Fibroblast of skin of back (primary cell): ENCODE measurements at regions not wholly inside any gene's neighbourhood (a gene's known extent, or its start where the extent isn't known, plus 50 kb on each side); places are given as distances from the start of the nearest gene placed in this dataset.
A peak's percentile ranks its signal among the peaks of the same experiment; 100 is the strongest.
"Not testable (repeated sequence)": the region's sequence is repeated elsewhere in the genome, so short reads cannot be mapped to it uniquely, and the experiment has no call there.

Source experiments
- DNase-seq: peaks from one replicate; pipeline ENCODE4 v3.0.0-alpha.2; 2013

DNA sequence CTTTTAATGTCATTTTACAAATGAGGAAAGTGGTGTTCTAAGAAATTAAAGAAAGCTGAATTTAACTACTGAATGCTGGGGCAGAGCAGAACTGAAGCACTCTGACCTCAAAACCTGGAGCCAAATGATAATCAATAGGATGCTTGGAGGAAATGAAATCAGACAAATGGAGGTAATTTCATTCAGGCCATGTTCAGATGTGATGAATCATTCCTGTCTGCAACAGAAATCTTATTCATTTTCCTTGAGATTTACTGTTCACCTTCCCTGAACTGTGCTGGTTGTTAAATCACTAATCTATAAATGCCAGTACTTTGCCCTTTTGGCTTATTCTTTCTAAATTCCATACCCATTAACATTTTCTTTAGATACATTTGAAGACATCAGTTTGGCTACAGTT, 85.6 kb upstream of the SNX7 start:
- DNase-seq, result no peak

DNA sequence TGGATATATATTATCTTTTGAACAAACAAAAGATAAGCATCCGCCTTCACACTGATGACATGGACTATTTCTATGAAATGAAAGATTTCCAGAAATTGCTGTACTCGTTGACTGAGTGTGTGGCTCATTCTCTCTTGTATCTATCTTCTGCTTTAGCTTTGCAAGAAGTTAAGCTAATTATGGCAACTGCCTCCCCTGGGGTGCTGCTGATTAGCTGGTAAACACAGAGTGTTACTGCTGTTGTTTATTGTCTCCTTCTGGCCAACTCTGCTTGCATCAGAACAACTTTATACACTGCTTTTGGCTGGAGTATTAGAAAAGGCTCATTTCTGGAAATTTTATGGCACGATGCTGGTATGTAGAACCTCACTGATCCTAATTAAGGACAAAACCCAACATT, 95.6 kb upstream of the SNX7 start:
- no peak for DNase-seq

- DNase-seq, result no peak
Observed at GRCh38 chr1:98559291-98559690, 102.2 kb upstream of the SNX7 start.

DNA sequence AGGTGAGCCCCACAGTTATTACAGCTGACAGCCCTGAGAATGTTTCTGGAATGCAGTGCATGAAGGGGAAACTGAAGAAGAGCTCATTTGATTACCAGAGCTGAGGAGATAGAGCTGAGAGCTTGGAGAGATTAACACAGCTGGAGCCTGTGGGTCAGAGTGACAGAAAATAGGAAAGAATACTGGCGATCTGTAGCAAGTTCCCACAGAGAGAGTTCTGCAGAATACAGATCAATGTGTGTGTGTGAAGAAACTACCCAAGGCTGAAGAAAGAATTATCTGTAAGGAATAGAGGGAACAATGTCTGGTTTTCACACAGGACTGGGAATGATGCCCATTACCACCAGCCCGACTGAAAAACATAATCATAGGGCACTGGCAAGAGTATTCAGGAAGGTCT, 103.6 kb upstream of the SNX7 start:
- no peak for DNase-seq

DNA sequence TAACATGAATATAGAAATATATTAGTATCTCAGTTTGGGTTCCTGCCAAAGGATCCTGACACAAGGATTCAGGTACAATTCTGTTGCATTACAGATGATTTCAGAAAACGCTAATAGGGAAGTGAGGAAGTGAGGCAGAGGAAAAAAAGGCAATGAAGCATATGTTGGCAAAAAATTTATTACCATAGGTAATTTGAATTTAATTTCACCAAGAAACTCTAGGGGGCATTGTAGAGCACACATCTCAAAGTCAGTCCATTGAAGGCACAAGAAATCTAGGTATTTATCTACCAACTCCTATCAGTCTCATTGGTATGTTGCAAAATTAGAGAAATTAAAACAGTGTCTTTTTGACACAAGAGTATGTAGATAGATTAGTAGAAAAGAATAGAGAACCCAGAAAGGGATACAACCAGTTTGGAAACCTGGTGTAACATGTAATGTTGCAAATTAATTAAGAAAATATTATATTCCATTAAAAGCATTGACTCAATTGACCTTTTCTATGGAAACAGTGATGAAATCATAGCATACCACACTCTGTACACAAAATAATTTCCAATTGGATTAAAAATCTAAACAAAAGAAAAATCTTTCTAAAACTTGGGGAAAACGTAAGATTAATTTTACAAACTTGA, 104.9 kb upstream of the SNX7 start:
- DNase-seq, result peak; percentile 13

- no peak for DNase-seq
Observed at GRCh38 chr1:98555814-98556213, 105.7 kb upstream of the SNX7 start.

DNA sequence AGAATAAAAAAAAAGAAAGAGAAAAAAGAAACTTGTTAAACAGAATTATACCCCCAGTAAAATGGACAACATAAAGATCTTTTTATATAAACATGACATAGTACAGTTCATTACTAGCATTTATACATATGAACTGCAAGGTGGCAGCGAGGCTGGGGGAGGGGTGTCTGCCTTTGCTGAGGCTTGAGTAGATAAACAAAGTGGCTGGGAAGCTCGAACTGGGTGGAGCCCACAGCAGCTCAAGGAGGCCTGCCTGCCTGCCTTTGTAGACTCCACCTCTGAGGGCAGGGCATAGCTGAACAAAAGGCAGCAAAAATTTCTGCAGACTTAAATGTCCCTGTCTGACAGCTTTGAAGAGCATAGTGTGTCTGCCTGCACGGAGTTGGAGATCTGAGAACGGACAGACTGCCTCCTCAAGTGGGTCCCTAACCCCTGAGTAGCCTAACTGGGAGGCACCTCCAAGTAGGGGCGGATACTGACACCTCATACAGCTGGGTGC, 108.9 kb upstream of the SNX7 start:
- not testable (repeated sequence) for DNase-seq

DNA sequence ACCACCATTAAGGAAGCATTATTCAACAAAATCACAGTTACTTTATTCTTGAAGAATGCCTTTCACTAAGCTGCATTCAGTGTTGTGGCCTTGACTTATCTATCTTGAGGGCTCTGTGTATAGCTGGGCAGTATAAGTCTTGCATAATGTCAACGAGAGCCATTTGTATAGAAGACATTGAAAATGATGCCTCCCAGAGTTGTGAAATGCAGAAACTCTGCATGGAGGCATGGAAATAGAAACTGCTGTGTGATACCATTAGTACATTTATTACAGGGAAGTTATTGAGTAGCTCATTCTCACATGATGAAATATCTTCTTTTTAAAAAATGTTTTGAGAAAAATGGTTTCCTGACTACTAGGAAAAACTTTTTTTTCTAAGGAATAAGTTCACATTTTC, 111.4 kb upstream of the SNX7 start:
- no peak for DNase-seq

DNA sequence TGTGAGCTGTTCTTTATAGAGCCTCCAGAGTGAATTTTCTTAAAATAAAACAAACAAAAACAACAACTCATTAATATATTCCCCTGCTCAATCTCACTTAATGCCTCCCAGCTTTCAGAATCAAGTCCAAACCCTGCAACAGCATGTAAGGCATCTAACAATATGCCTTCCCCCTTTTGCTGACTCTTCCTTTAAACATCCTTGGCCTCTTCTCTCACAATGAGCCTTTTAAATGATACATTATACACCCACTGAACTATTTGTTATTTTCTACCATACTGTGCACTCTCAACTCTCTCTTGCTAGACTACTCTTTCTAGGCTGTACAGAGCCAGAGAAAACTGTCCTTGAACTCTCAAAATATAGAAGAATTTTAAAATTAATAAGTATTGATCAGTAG, 115.2 kb upstream of the SNX7 start:
- no peak for DNase-seq

DNA sequence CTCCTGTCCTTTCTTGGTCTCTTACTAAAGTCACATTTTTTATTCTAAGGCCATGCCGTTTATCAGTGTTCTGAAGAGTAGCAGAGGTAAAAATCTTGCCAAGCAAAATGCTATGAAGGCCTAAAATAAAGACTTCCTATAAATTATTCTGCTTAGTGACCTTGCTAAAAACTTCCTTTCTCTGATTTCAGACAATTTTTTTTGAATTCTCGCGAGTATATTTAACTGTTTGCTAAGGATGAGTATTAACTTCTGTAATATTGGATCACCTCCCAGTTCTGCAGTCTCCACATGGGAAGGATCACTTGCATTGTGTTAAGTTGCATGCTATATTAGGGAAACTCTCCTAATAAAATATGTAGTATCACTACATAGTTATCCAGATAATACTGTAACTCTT, 123.4 kb upstream of the SNX7 start:
- DNase-seq, result no peak

GRCh38 chr1:98523256-98523655, 138.3 kb upstream of the SNX7 start:
- peak; percentile 34 for DNase-seq

GRCh38 chr1:98516306-98516705, 145.2 kb upstream of the SNX7 start:
- no peak for DNase-seq

DNA sequence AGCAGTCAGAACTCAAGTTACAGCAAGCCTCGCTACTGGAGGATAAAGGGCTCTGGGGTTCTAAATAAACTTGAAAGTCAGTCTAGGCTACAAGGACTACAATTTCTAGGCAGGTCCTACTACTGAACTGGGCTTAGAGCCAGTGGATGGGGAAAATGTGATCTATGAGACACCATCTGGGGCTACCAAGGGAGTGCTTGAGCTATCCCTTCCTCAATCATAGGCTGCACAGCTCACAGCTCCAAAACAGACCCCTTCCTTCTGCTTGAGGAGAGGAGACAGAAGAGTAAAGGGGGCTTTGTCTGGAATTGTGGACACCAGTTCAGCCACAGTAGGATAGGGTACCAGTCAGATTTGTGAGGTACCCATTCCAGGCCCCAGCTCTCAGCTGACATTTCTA, 145.8 kb upstream of the SNX7 start:
- no peak for DNase-seq

DNA sequence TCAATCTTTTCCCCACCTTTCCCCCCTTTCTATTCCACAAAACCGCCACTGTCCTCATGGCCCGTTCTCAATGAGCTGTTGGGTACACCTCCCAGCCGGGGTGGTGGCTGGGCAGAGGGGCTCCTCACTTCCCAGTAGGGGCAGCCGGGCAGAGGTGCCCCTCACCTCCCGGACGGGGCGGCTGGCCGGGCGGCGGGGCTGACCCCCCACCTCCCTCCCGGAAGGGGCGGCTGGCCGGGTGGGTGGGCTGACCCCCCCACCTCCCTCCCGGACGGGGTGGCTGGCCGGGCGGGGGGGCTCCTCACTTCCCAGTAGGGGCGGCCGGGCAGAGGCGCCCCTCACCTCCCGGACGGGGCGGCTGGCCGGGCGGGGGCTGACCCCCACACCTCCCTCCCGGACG, 149.3 kb upstream of the SNX7 start:
- DNase-seq, result not testable (repeated sequence)

DNA sequence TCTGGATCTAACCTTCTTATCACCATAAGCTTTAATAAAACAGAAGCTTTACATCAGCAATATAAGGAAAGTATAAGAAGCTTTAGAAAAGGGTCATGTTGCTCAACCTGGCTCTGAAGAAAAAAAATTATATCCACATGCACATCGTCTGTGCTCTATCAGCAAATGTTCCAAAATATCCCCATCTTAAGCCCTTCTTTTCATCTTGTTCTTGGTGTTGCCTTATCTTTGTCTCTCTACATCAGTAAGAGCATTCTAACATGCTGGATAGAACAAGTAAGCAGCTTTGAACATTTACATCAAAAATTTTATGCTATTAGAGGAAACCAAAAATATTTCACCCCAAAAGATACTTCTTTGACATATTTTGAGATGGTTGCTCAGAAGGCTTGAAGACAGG, 157.8 kb upstream of the SNX7 start:
- DNase-seq, result no peak

DNA sequence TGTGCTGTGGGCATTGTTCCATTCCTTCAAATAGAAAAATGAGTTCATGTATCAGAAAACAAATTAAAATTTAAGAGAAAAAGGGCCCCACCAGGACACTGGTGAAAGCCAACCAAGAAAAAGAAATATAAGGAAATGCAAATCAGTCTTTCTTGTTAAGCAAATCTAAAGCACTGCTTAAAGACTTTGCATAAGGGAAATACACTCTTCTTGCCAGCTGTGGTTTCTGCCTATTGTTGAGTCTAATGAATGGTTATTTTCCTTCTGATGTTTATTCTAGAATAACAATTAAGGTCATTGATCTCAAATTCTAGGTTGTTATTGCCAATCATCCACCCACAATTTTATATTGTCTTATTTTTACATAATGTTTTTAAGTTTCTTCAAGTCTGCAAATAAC, 158.6 kb upstream of the SNX7 start:
- no peak for DNase-seq

GRCh38 chr1:98500324-98500723, 161.2 kb upstream of the SNX7 start:
- DNase-seq, result no peak

DNA sequence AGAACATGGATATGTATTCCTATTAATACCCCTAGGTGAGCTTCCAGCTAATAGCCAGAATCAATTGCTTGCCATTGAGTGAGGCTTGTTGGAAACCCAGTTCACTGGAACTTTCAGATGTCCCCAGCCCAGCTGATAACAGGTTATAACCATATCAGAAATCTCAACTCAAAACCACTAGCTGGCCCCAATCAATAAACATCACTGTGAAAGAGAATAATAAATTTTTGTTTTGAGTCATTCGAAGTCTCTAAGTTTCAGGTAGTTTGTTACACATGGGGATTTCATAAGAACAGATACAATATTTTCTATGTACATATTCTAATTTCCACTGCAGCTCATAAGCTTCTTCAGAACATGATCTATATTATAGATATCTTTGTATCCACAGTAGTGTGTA, 162.9 kb upstream of the SNX7 start:
- DNase-seq, result no peak

- no peak for DNase-seq
Observed at GRCh38 chr1:98497497-98497896, 164.0 kb upstream of the SNX7 start.

GRCh38 chr1:98496256-98496995, 165.1 kb upstream of the SNX7 start:
- peak; percentile 10 for DNase-seq

- peak; percentile 2 for DNase-seq
Observed at GRCh38 chr1:98493469-98493868, 168.1 kb upstream of the SNX7 start.

DNA sequence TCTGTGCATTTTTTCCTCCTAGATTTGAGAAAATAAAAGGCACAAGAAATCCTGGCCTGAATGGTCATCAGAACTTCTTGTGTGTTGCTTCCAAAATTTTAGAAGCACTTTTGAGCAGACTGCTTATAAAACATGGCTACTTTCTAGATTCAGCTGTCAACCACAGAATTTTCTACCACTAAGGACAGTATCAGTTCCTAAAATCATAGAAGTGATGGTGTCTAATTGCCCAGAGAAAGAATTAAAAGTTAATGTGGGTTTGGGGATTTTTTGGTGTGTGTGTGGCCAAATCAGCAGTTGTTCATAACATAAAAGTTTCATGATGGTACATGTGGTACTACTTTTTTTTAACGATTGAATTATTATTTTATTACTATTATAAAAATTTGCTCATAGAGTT, 171.4 kb upstream of the SNX7 start:
- DNase-seq, result no peak

GRCh38 chr1:98487620-98488019, 173.9 kb upstream of the SNX7 start:
- DNase-seq, result no peak

DNA sequence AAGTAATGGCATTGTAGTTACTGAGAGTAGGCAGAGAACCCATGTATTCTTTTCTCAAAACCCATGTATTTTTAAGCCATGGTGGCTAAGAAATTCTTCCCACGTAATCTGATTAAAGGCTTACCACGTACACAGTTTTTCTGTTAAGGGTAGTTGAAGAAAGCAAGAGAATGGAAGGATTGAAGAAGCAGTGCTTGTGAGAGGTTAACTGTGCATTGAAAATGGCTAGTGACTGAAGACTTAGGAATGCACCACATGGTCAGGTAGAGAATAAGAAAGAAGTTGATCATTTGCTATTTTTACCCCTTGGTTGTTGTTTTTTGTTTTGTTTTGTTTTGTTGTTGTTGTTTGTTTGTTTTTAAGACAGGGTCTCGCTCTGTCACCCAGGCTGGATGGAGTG, 178.9 kb upstream of the SNX7 start:
- DNase-seq, result no peak

- peak; percentile 20 for DNase-seq
Observed at GRCh38 chr1:98480271-98480670, 181.2 kb upstream of the SNX7 start.
